Heart left ventricle (tissue), 13 donors: ENCODE measurements at regions not wholly inside any gene's neighbourhood (a gene's known extent, or its start where the extent isn't known, plus 50 kb on each side); places are given as distances from the start of the nearest gene placed in this dataset.

Source experiments
- CTCF ChIP-seq, 12 donors: fragments of 200-600 bp; sonication (generic) in 4 of 12; IDR thresholded peaks; one replicate each; pipeline versions ENCODE4 v1.5.0 to v1.8.0; 2018 to 2022; ENCODE audit warnings: antibody characterized with exemption in 12 of 12, mild to moderate bottlenecking in 5 of 12
- POLR2A ChIP-seq, 2 donors: fragments of 450-650 bp; IDR thresholded peaks; one replicate each; pipeline ENCODE4 v1.6.1; 2017; ENCODE audit warnings: antibody characterized with exemption in 2 of 2, mild to moderate bottlenecking in 2 of 2, moderate library complexity in 2 of 2
- donor health status: ischemic (EF 13 %, LVEDD 7.1; RV severe dilation, severe dysfunction).
- donor health status: DM: no; HTN: yes; CAD: no.
- donor health status: DM: no; HTN: no; CAD: no.
- donor health status: ischemic (EF 25% LVEDD 6.9; RV normal size, moderate dysfunction).
- donor health status: ischemic (EF 25% LVEDD 5.7; RV mildly dilated, moderate dysfunction).
- donor health status: ischemic (EF 35%, LVEDD 5.7; RV mildly dilated, moderate dysfunction).
- donor health status: nonischemic (EF 11% LVEDD 7.7; RV severe dilation, severe dysfunction).
- donor health status: DM: yes; HTN: yes; CAD: no.
- donor health status: PGD.
- donor health status: ischemic (EF 29% LVEDD 5.4; RV normal size, mild dysfunction).
- donor health status: nonischemic (EF 23%, LVEDD 6.1; RV moderate dilation, normal function).

DNA sequence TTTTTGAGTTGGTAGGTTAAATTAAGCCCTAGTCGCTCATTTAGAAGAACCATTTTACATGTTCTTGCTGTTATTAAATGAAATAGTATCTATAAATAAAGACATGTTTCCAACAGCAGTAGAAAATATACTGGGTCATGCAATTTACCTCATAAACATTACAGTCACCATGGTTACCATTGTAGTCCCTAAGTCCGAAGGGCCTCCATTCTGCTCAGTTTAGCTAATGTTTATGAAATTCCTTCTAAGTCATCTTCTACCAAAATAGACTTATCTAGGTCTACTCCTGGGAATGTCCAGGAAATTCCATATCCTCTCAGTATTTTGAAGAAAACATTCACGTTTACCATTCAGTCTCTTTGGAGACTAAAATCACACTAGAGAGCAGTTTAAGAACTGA is 292.5 kb upstream of the DCAF8L1 start:
- TF ChIP-seq CTCF (IDR thresholded peaks at IDR 0.05): no peak
- no peak for TF ChIP-seq POLR2A (IDR thresholded peaks at IDR 0.05)
